GM23248 (cell line): ENCODE measurements at regions not wholly inside any gene's neighbourhood (a gene's known extent, or its start where the extent isn't known, plus 50 kb on each side); places are given as distances from the start of the nearest gene placed in this dataset.

ENCODE experiments used
- DNase-seq: peaks from one replicate; pipeline ENCODE4 v3.0.0-alpha.2; 2015
- H2AFZ ChIP-seq: fragments of 200-600 bp; sonication (generic); 2 replicates; pipeline ENCODE4 v1.6.1; 2016; ENCODE audit warnings: antibody characterized with exemption
- H3F3A ChIP-seq: fragments of 200-600 bp; sonication (generic); 2 replicates; pipeline ENCODE4 v1.6.1; 2016; ENCODE audit warnings: mild to moderate bottlenecking, antibody characterized with exemption, mixed run types; ENCODE audit not compliant: insufficient read depth
- H3K27ac ChIP-seq: fragments of 200-600 bp; sonication (generic); 2 replicates; pipeline ENCODE4 v1.5.1; 2016; ENCODE audit warnings: mild to moderate bottlenecking
- H3K27me3 ChIP-seq: fragments of 200-600 bp; sonication (generic); replicated peaks from 2 replicates; pipeline ENCODE4 v1.6.1; 2016; ENCODE audit warnings: mild to moderate bottlenecking; ENCODE audit not compliant: insufficient read depth
- H3K36me3 ChIP-seq: fragments of 200-600 bp; sonication (generic); 2 replicates; pipeline ENCODE4 v1.6.1; 2016; ENCODE audit warnings: low read depth, mild to moderate bottlenecking
- H3K4me1 ChIP-seq: fragments of 200-600 bp; sonication (generic); 2 replicates; pipeline ENCODE4 v1.6.1; 2016; ENCODE audit warnings: mild to moderate bottlenecking; ENCODE audit not compliant: insufficient read depth
- H3K4me2 ChIP-seq: fragments of 200-600 bp; sonication (generic); one replicate; pipeline ENCODE4 v1.6.1; 2016; ENCODE audit warnings: mild to moderate bottlenecking; ENCODE audit not compliant: unreplicated experiment
- H3K4me3 ChIP-seq: fragments of 200-600 bp; sonication (generic); 2 replicates; pipeline ENCODE4 v1.5.1; 2016; ENCODE audit warnings: mild to moderate bottlenecking
- H3K79me2 ChIP-seq: fragments of 200-600 bp; sonication (generic); 2 replicates; pipeline ENCODE4 v1.6.1; 2016; ENCODE audit warnings: mild to moderate bottlenecking; ENCODE audit not compliant: insufficient read depth
- H3K9ac ChIP-seq: fragments of 200-600 bp; sonication (generic); 2 replicates; pipeline ENCODE4 v1.6.1; 2016; ENCODE audit warnings: mild to moderate bottlenecking
- H3K9me2 ChIP-seq: fragments of 200-600 bp; sonication (generic); 2 replicates; pipeline ENCODE4 v1.6.1; 2016; ENCODE audit warnings: mixed run types, mild to moderate bottlenecking, moderate library complexity; ENCODE audit not compliant: insufficient read depth
- H3K9me3 ChIP-seq: fragments of 200-600 bp; sonication (generic); one replicate; pipeline ENCODE4 v1.6.1; 2017; ENCODE audit warnings: low read depth
- H4K20me1 ChIP-seq: fragments of 200-600 bp; sonication (generic); 2 replicates; pipeline ENCODE4 v1.6.0; 2016; ENCODE audit not compliant: insufficient read depth
- EZH2 ChIP-seq: fragments of 200-600 bp; sonication (generic); IDR thresholded peaks from 2 replicates; pipeline ENCODE4 v1.6.1; 2018; ENCODE audit warnings: antibody characterized with exemption, mild to moderate bottlenecking; ENCODE audit not compliant: insufficient read depth, poor library complexity, severe bottlenecking
- EZH2phosphoT487 ChIP-seq: fragments of 200-600 bp; sonication (generic); IDR thresholded peaks from 2 replicates; pipeline ENCODE4 v1.6.1; 2018; ENCODE audit warnings: antibody characterized with exemption, moderate library complexity, mild to moderate bottlenecking, low read depth; ENCODE audit not compliant: insufficient read depth
- WGBS, 2 experiments: methylation state at CpG; one replicate each; pipeline ENCODE4 v1.1.6; 2015 to 2017; ENCODE audit warnings: low lambda C conversion rate in 2 of 2, low coverage in 1 of 2; ENCODE audit errors: missing lambda C conversion rate in 2 of 2; 5-methylcytosine and 5-hydroxymethylcytosine counted together
- in situ Hi-C: fragments of 300-500 bp; cut with MboI; formaldehyde crosslinking; loops from 2 replicates; pipeline ENCODE4 v1.15.0; 2020

DNA sequence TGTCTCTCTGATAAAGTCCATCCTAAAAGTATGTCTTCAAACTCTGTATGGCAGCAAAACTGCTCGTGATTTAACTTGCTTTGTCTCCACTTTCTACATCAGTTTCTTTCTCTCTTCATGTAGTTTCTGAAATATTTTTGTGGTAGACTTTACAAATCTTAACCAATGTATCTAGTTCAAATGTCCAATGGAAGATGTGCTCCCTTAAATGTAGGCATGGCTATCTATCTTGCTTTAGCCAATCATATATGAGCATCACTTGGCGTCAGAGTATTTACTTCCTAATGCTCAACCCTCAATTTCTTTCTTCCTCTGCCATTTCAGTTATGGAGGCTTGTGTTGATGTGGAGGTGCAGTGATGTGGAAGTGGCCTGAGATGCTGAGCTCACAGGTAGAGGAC, 206.1 kb upstream of the ZNF608 start:
- in situ Hi-C loops: no loop called here
- Histone ChIP-seq H3K79me2 (no peaks in the 10 kb centered on the region), H3K9me3 (no peaks in the 10 kb centered on the region), H3K27ac (no peak overlapping the region), H3K4me2 (no peak overlapping the region), H3K4me1 (no peaks in the 10 kb centered on the region), H2AFZ (no peak overlapping the region), H3K36me3 (no peaks in the 10 kb centered on the region), H3F3A (no peaks in the 10 kb centered on the region), H3K9me2 (no peaks in the 10 kb centered on the region), H3K9ac (no peak overlapping the region), H4K20me1 (no peaks in the 10 kb centered on the region), H3K4me3 (no peak overlapping the region), H3K27me3 (no peaks in the 10 kb centered on the region)
- TF ChIP-seq EZH2phosphoT487 (no peak), EZH2 (no peak)
- no peak for DNase-seq
- WGBS, 2 experiments: 89 to 90% methylated on average over 2 of the region's 2 CpGs

DNA sequence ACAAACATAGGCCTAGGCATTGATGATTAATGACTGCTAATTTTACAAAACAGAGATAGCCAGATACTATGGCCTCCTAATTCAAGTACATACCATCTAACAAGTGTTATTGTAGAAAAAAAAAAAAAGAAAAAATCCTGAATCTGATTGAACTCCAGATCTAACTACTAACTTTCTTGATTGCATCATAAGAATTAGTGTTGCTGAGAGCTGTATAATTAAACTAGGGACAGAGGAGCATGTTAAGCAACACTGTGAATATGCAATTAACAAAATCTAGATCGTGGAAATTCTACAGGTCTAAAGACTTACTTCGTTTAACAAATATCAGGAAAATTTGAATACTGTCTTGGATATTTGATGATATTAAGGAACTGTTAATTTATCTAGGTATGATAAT, 208.3 kb upstream of the ZNF608 start:
- Histone ChIP-seq H3K9ac (no peak overlapping the region), H3F3A (no peaks in the 10 kb centered on the region), H2AFZ (no peak overlapping the region), H3K27me3 (no peaks in the 10 kb centered on the region), H3K79me2 (no peaks in the 10 kb centered on the region), H3K4me3 (no peak overlapping the region), H4K20me1 (no peaks in the 10 kb centered on the region), H3K27ac (no peak overlapping the region), H3K4me1 (no peaks in the 10 kb centered on the region), H3K9me3 (no peaks in the 10 kb centered on the region), H3K36me3 (no peaks in the 10 kb centered on the region), H3K4me2 (no peak overlapping the region), H3K9me2 (no peaks in the 10 kb centered on the region)
- in situ Hi-C loops: no loop called here
- no peak for DNase-seq
- TF ChIP-seq EZH2: no peak
- TF ChIP-seq EZH2phosphoT487: no peak
- 84 to 85% methylated on average over 2 of the region's 2 CpGs for WGBS, 2 experiments

DNA sequence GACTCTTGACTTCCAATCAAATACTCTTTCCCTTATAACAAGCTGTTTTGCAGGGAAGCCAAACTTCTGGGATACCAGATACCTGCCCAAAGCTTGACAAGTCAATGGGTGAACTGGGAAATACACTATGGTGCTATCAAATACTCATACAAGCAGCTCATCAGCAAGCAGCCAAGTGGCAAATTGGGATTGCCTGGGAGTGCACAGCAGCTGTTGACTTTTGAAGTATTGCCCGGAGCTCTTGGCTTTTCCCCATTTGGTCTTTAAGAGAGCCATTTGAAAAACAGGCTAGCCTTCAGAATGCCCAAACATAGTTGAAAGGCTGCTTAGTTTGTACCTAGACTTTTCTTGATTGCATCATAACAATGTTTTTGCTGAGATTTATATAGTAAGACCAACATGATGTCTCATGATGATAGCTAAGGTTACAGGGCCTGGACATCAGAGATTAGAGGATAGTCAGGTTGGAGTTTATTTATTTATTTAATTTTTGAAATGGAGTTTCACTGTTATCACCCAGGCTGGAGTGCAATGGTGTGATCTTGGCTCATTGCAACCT, 210.1 kb upstream of the ZNF608 start:
- in situ Hi-C loops: no loop called here
- H3K9me3 ChIP-seq: no peaks in the 10 kb centered on the region
- no peak overlapping the region for H2AFZ ChIP-seq
- no peaks in the 10 kb centered on the region for H3F3A ChIP-seq
- no peaks in the 10 kb centered on the region for H3K79me2 ChIP-seq
- H3K36me3 ChIP-seq: no peaks in the 10 kb centered on the region
- no peaks in the 10 kb centered on the region for H3K9me2 ChIP-seq
- no peak overlapping the region for H3K9ac ChIP-seq
- no peak overlapping the region for H3K27ac ChIP-seq
- no peak for TF ChIP-seq EZH2
- TF ChIP-seq EZH2phosphoT487: no peak
- 25 to 29% methylated on average over 1 of the region's 1 CpG for WGBS, 2 experiments
- no peak for DNase-seq
- no peaks in the 10 kb centered on the region for H3K4me1 ChIP-seq
- H4K20me1 ChIP-seq: no peaks in the 10 kb centered on the region
- H3K4me2 ChIP-seq: no peak overlapping the region
- H3K27me3 ChIP-seq: no peaks in the 10 kb centered on the region
- H3K4me3 ChIP-seq: no peak overlapping the region

DNA sequence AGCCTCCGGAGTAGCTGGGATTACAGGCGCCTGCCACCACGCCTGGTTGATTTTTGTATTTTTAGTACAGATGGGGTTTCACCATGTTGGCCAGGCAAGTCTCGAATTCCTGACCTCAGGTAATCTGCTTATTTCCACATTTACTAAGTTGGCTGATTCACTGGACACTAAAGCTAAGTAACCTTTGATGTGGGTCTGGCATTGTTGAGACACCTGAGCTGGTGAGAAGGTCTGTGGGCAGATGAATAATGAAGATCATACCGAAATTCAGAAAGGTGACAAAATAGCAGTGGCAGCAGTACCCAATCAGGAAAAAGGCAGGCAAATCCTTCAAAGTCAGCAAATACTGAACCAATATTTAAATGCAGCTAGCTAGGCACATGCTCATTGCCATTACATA, 210.6 kb upstream of the ZNF608 start:
- WGBS, 2 experiments: 78 to 87% methylated on average over 5 of the region's 5 CpGs
- in situ Hi-C loops: no loop called here
- no peak overlapping the region for H3K4me2 ChIP-seq
- H3K27me3 ChIP-seq: no peaks in the 10 kb centered on the region
- H3K9me3 ChIP-seq: no peaks in the 10 kb centered on the region
- no peaks in the 10 kb centered on the region for H4K20me1 ChIP-seq
- no peak for TF ChIP-seq EZH2phosphoT487
- TF ChIP-seq EZH2: no peak
- no peaks in the 10 kb centered on the region for H3K79me2 ChIP-seq
- H3K9ac ChIP-seq: no peak overlapping the region
- no peaks in the 10 kb centered on the region for H3F3A ChIP-seq
- no peak overlapping the region for H3K4me3 ChIP-seq
- H3K9me2 ChIP-seq: no peaks in the 10 kb centered on the region
- no peak for DNase-seq
- H3K27ac ChIP-seq: no peak overlapping the region
- no peak overlapping the region for H2AFZ ChIP-seq
- no peaks in the 10 kb centered on the region for H3K4me1 ChIP-seq
- no peaks in the 10 kb centered on the region for H3K36me3 ChIP-seq

DNA sequence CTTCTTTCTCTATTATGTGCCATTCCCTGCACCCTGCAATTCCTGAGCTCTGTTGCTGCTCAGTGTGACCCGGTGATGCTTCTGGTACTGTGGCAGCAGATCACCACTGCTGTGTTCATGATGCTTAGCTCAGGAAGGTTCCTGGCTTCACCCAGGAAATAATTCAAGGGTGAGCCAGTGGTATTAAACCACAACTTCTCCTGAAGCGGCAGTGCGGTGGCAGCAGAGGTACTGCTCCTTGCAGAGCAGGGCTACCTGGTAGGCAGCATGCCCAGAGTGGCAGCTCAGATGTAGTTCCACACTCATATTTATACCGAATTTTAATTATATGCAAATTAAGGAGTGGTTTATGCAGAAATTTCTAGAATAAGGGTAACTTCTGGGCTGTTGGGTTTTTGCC, 213.8 kb upstream of the ZNF608 start:
- H3K27ac ChIP-seq: no peak overlapping the region
- H2AFZ ChIP-seq: no peak overlapping the region
- WGBS, 2 experiments: 87 to 90% methylated on average over 4 of the region's 4 CpGs
- peaks cover 5% of the 10 kb centered on the region; the same call in 1 of the 2 replicates for H3K4me1 ChIP-seq
- H3K9me3 ChIP-seq: no peaks in the 10 kb centered on the region
- TF ChIP-seq EZH2 (no peak), EZH2phosphoT487 (no peak)
- H3K4me3 ChIP-seq: no peak overlapping the region
- no peaks in the 10 kb centered on the region for H4K20me1 ChIP-seq
- no peaks in the 10 kb centered on the region for H3K9me2 ChIP-seq
- in situ Hi-C loops: no loop called here
- no peaks in the 10 kb centered on the region for H3F3A ChIP-seq
- no peaks in the 10 kb centered on the region for H3K27me3 ChIP-seq
- no peak overlapping the region for H3K4me2 ChIP-seq
- no peak for DNase-seq
- H3K9ac ChIP-seq: no peak overlapping the region
- H3K79me2 ChIP-seq: no peaks in the 10 kb centered on the region
- H3K36me3 ChIP-seq: no peaks in the 10 kb centered on the region
